Spleen (tissue), 11 donors: ENCODE measurements at regions not wholly inside any gene's neighbourhood (a gene's known extent, or its start where the extent isn't known, plus 50 kb on each side); places are given as distances from the start of the nearest gene placed in this dataset.

Experiments used
- DNase-seq: peaks from one replicate; pipeline ENCODE4 v3.0.0-alpha.2; 2020
- H3K27ac ChIP-seq, 8 donors: fragments of 200-600 bp; sonication (generic) in 7 of 8; 1 replicate in 4 of 8; 2 replicates in 4 of 8; pipeline versions ENCODE4 v1.5.0 to v1.8.0; 2016 to 2021; ENCODE audit warnings: inconsistent platforms in 4 of 8, mild to moderate bottlenecking in 4 of 8, moderate library complexity in 1 of 8
- H3K27me3 ChIP-seq, 7 donors: fragments of 200-600 bp; sonication (generic) in 6 of 7; replicated peaks in 1 of 7; 1 replicate in 4 of 7; 2 replicates in 3 of 7; pipeline versions ENCODE4 v1.5.0 to v1.8.0; 2016 to 2021; ENCODE audit warnings: inconsistent platforms in 3 of 7, mild to moderate bottlenecking in 1 of 7
- H3K36me3 ChIP-seq, 6 donors: fragments of 200-600 bp; sonication (generic) in 5 of 6; 1 replicate in 4 of 6; 2 replicates in 2 of 6; pipeline versions ENCODE4 v1.5.0 to v1.8.0; 2016 to 2021; ENCODE audit warnings: inconsistent platforms in 2 of 6
- H3K4me1 ChIP-seq, 6 donors: fragments of 200-600 bp; sonication (generic) in 5 of 6; 1 replicate in 3 of 6; 2 replicates in 3 of 6; pipeline versions ENCODE4 v1.5.0 to v1.8.0; 2016 to 2021; ENCODE audit warnings: inconsistent platforms in 3 of 6
- H3K4me3 ChIP-seq, 8 donors: fragments of 200-600 bp; sonication (generic) in 7 of 8; 1 replicate in 4 of 8; 2 replicates in 4 of 8; pipeline versions ENCODE4 v1.5.0 to v1.8.0; 2016 to 2021; ENCODE audit warnings: inconsistent platforms in 4 of 8, mild to moderate bottlenecking in 4 of 8, moderate library complexity in 2 of 8
- H3K9me3 ChIP-seq, 8 donors: fragments of 200-600 bp; sonication (generic) in 7 of 8; 1 replicate in 4 of 8; 2 replicates in 4 of 8; pipeline versions ENCODE4 v1.5.0 to v1.8.0; 2016 to 2021; ENCODE audit warnings: inconsistent platforms in 4 of 8
- POLR2A ChIP-seq, 3 donors: fragments of 450-650 bp; IDR thresholded peaks; one replicate each; pipeline ENCODE4 v1.5.1; 2017; ENCODE audit warnings: antibody characterized with exemption in 3 of 3, mild to moderate bottlenecking in 1 of 3
- POLR2AphosphoS5 ChIP-seq, 3 donors: sonication (generic); formaldehyde crosslinking; IDR thresholded peaks; one replicate each; pipeline ENCODE4 v1.5.1; 2017; ENCODE audit warnings: antibody characterized with exemption in 3 of 3
- WGBS, 5 donors: extraction: QIAGEN DNeasy Blood & Tissue Kit in 3 of 5; methylation state at CpG; one replicate each; pipeline versions ENCODE4 v1.1.5 to v1.1.7; 2013 to 2018; 5-methylcytosine and 5-hydroxymethylcytosine counted together
- intact Hi-C: fragments of 100-400 bp; cut with DNase I; formaldehyde crosslinking; loops from one replicate; pipeline ENCODE4 v1.15.0; 2023; ENCODE audit warnings: low total_unique reads
- TF ChIP-seq, protein P1 (sequence below), 11 experiments: fragments of 200-600 bp in 7 of 11; fragments of 450-650 bp in 4 of 11; sonication (generic) in 4 of 11; IDR thresholded peaks in 8 of 11; conservative IDR thresholded peaks in 3 of 11; 1 replicate in 7 of 11; 2 replicates in 4 of 11; pipeline versions ENCODE4 v1.4.0 to v1.8.0; 2016 to 2021; ENCODE audit warnings: antibody characterized with exemption in 11 of 11, inconsistent platforms in 4 of 11, mild to moderate bottlenecking in 1 of 11
- donor health status: healthy with polysubstance abuse.
- donor health status: DM: no; HTN: no; CAD: no; lungs with moderate emphysema.
- donor health status: DM: no; HTN: no; CAD: no.
- donor health status: Bipolar disorder and iron deficiency.
- donor health status: healthy.
- donor health status: DM: no; HTN: no; CAD: no.
- donor health status: DM: yes; HTN: yes; CAD: no.

DNA sequence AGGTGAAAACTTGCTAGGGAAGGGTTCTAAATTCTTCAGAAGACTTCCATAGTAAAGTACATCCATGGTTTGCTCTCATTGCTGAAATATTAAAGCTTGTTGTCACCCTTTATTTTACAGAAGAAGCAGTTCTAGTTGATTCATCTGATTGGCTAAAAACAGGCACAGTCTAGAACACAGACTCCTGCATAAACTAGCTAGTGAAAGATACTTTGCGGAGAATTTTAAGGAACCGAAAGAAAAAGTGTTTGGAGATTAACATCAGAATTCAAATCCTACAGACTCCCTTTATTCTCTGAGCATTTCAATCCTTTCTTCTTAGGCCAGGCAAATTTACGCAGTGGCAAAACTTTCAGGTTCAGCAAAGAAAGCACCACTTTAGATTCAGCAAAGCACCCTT lies 1076.5 kb upstream of the ZEB2 start:
- WGBS, 5 donors: 78 to 86% (median 83%) methylated on average over 3 of the region's 3 CpGs
- Histone ChIP-seq H3K27me3 (no peaks in the 10 kb centered on the region), H3K4me3 (no peak overlapping the region), H3K9me3 (no peaks in the 10 kb centered on the region), H3K4me1 (peaks cover 0 to 10% (median 0%) of the 10 kb centered on the region in 6 donors), H3K36me3 (no peaks in the 10 kb centered on the region), H3K27ac (no peak overlapping the region)
- TF ChIP-seq, protein P1, sequence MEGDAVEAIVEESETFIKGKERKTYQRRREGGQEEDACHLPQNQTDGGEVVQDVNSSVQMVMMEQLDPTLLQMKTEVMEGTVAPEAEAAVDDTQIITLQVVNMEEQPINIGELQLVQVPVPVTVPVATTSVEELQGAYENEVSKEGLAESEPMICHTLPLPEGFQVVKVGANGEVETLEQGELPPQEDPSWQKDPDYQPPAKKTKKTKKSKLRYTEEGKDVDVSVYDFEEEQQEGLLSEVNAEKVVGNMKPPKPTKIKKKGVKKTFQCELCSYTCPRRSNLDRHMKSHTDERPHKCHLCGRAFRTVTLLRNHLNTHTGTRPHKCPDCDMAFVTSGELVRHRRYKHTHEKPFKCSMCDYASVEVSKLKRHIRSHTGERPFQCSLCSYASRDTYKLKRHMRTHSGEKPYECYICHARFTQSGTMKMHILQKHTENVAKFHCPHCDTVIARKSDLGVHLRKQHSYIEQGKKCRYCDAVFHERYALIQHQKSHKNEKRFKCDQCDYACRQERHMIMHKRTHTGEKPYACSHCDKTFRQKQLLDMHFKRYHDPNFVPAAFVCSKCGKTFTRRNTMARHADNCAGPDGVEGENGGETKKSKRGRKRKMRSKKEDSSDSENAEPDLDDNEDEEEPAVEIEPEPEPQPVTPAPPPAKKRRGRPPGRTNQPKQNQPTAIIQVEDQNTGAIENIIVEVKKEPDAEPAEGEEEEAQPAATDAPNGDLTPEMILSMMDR (IDR thresholded peaks at IDR 0.05 in 8 of 11, conservative IDR thresholded peaks at IDR 0.05 in 3 of 11): no peak
- TF ChIP-seq POLR2A (IDR thresholded peaks at IDR 0.05) (no peak), POLR2AphosphoS5 (IDR thresholded peaks at IDR 0.05) (no peak)
- intact Hi-C loops: no loop called here
- DNase-seq: no peak

DNA sequence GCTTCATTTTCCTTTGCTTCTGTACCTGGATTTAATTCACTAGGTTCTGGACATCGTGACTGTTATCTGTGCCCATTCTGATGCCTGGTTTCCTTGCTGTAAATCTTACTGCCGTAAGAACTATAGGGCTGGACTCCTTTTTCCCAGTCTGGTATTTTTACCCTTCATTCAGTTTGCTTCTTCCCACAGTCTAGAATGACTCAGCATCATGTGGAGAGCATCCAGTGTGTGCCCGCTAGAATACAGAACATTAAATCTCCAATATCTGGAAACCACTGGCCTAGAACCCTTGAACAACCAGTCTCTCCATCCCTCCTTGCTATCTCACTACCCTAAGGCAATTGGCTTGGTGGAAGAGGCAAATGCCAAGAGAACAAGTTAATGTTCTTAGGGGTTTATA lies 1075.4 kb upstream of the ZEB2 start:
- Histone ChIP-seq H3K27ac (no peak overlapping the region), H3K36me3 (no peaks in the 10 kb centered on the region), H3K4me3 (no peak overlapping the region), H3K27me3 (no peaks in the 10 kb centered on the region), H3K9me3 (no peaks in the 10 kb centered on the region), H3K4me1 (peaks cover 0 to 10% (median 0%) of the 10 kb centered on the region in 6 donors)
- TF ChIP-seq POLR2AphosphoS5 (IDR thresholded peaks at IDR 0.05) (no peak), POLR2A (IDR thresholded peaks at IDR 0.05) (no peak)
- TF ChIP-seq, protein P1 (IDR thresholded peaks at IDR 0.05 in 8 of 11, conservative IDR thresholded peaks at IDR 0.05 in 3 of 11): no peak
- DNase-seq: no peak
- WGBS, 5 donors: 82 to 92% (median 85%) methylated on average over 3 of the region's 3 CpGs
- intact Hi-C loops: no loop called here

DNA sequence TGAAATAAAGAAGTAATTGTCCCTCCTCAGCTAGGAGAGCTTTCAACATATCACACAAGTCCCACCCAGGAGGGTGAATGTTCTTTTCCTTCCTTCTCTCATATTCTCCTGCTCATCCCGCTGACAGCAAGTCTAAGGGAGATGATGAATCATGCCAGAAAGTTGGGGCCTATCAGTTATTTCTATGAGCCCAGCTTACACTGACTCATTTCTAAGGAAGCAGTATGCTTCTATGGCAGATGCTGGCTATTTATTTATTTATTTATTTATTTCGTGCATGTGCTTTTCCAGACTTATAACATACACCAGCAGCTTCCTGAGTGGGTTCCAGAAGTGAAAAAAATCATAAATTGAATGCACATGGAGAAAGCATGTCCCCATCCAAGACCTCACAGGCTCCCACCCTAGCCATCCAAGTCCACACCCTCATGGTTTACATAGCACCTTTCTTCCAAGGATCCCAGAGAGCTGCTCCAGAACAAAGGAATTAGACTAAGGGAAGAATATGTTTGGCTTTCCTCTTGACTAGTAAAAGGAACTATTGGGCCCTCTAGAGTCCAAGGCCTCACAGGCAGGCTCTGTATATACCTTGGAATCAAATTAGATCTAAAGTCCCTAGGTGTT lies 1074.2 kb upstream of the ZEB2 start:
- no peak for DNase-seq
- 67 to 82% (median 77%) methylated on average over 2 of the region's 2 CpGs for WGBS, 5 donors
- intact Hi-C loops: no loop called here
- TF ChIP-seq POLR2A (IDR thresholded peaks at IDR 0.05): no peak
- no peak for TF ChIP-seq POLR2AphosphoS5 (IDR thresholded peaks at IDR 0.05)
- TF ChIP-seq, protein P1 (IDR thresholded peaks at IDR 0.05 in 8 of 11, conservative IDR thresholded peaks at IDR 0.05 in 3 of 11): no peak
- Histone ChIP-seq H3K27me3 (no peaks in the 10 kb centered on the region), H3K9me3 (no peaks in the 10 kb centered on the region), H3K27ac (no peak overlapping the region), H3K4me3 (no peak overlapping the region), H3K4me1 (peaks cover 0 to 10% (median 0%) of the 10 kb centered on the region in 6 donors), H3K36me3 (no peaks in the 10 kb centered on the region)

DNA sequence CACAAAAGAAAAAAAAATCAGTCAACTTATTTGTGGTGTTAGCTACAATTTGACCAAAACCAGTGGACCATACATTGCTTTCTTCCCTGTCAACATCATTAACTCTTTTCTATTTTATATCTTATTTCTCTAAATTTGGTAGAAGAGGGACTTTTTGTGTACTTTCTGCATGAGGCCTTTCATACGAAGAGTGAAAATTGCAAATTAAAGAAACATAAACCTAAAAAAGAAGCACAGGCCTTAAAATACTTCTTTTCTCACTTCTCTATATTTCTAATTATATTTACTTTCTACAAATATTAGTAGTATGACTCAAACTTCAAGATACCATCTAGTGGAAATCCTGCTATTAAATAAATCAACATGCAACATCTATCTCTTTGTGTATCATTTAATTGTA lies 1073.4 kb upstream of the ZEB2 start:
- TF ChIP-seq POLR2A (IDR thresholded peaks at IDR 0.05) (no peak), POLR2AphosphoS5 (IDR thresholded peaks at IDR 0.05) (no peak)
- TF ChIP-seq, protein P1 (IDR thresholded peaks at IDR 0.05 in 8 of 11, conservative IDR thresholded peaks at IDR 0.05 in 3 of 11): no peak
- H3K27ac ChIP-seq: no peak overlapping the region
- 66 to 73% (median 67%) methylated on average over 1 of the region's 1 CpG for WGBS, 5 donors
- no peaks in the 10 kb centered on the region for H3K9me3 ChIP-seq
- intact Hi-C loops: no loop called here
- H3K4me1 ChIP-seq: peaks cover 0 to 10% (median 0%) of the 10 kb centered on the region in 6 donors
- DNase-seq: no peak
- no peak overlapping the region for H3K4me3 ChIP-seq
- H3K36me3 ChIP-seq: no peaks in the 10 kb centered on the region
- no peaks in the 10 kb centered on the region for H3K27me3 ChIP-seq
